ENCODE measurements at regions not wholly inside any gene's neighbourhood (a gene's known extent, or its start where the extent isn't known, plus 50 kb on each side); places are given as distances from the start of the nearest gene placed in this dataset.

DNA sequence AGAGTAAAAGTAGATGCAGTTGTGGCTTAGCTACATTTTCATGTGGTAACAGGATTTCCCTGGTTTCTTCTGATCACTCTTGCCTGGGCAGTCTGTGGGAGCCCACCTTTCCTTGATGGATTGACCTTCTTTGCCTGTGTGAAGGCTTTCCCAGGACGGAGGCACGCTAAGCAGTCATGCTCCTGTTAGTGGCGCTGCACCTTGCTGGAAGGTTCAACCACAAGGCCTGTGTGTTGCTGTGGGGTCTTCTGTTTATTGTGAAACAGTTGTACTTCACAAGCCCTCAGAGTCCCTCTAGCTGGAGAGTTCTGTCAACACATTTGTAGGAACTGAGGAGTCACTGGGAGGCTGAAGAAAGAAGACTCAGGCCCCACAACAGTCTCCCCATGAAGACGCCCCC, 402.0 kb downstream of the IRX1 start:
- H3K36me3 ChIP-seq (ENCODE audit: insufficient read depth): no peaks in the 10 kb centered on the region
- H3K9ac ChIP-seq: no peak overlapping the region
- H4K20me1 ChIP-seq (ENCODE audit: insufficient read depth): no peaks in the 10 kb centered on the region
- no peak overlapping the region for H3K4me3 ChIP-seq (IDR thresholded peaks at IDR 0.05; ENCODE audit: insufficient read depth, low read depth, low read length)
- no peak overlapping the region for H3K27ac ChIP-seq
- no peaks in the 10 kb centered on the region for H3K4me1 ChIP-seq (ENCODE audit: low read depth, poor library complexity, severe bottlenecking)
- no peak overlapping the region for H2AFZ ChIP-seq (ENCODE audit: low read depth)
- no peaks in the 10 kb centered on the region for H3K79me2 ChIP-seq (ENCODE audit: insufficient read depth, low read depth)
- H3K4me2 ChIP-seq: no peak overlapping the region
- TF ChIP-seq, protein P1, sequence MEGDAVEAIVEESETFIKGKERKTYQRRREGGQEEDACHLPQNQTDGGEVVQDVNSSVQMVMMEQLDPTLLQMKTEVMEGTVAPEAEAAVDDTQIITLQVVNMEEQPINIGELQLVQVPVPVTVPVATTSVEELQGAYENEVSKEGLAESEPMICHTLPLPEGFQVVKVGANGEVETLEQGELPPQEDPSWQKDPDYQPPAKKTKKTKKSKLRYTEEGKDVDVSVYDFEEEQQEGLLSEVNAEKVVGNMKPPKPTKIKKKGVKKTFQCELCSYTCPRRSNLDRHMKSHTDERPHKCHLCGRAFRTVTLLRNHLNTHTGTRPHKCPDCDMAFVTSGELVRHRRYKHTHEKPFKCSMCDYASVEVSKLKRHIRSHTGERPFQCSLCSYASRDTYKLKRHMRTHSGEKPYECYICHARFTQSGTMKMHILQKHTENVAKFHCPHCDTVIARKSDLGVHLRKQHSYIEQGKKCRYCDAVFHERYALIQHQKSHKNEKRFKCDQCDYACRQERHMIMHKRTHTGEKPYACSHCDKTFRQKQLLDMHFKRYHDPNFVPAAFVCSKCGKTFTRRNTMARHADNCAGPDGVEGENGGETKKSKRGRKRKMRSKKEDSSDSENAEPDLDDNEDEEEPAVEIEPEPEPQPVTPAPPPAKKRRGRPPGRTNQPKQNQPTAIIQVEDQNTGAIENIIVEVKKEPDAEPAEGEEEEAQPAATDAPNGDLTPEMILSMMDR (conservative IDR thresholded peaks at IDR 0.05; ENCODE audit: low read depth, low read length): no peak
- no peaks in the 10 kb centered on the region for H3K27me3 ChIP-seq (ENCODE audit: insufficient read depth, low read depth)

DNA sequence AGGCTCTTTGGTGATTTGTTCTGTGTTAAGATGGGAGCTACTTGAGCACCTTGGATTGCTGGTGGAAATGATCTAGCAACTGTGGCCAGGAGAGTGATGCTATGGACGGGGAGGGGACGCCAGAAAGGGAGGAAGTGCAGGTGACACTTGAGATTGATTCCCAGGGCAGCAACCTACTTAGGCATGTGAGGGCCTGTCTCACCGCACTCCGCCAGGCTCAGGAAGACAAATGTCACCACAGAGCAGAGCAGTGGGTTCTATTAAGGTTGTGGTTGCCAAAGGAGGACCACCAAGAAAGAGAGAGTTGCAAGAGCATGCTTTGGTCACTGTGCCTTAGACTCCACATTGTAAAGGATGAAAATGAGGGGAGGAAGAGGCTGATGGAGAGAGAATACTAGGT, 404.3 kb downstream of the IRX1 start:
- H2AFZ ChIP-seq (ENCODE audit: low read depth): no peak overlapping the region
- H3K79me2 ChIP-seq (ENCODE audit: insufficient read depth, low read depth): no peaks in the 10 kb centered on the region

DNA sequence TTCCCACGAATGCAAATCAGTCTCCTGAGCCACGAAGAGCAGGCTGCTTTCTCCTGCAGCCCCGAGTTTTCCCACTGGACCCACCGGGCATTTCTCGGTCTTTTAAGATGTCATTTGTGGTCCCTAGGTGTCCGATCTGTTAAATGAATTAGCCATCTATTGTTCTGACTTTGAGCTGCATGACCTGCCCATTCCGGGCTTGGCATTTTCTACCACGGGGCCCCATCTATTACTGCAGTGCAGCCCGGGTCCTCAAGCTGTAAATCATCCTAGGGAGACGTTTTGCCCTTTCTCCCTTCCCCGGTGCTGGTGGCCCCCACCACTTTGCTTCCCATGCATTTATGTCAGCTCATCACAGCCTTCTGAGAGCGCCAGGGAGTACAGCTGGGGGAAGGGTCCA, 405.4 kb downstream of the IRX1 start:
- Histone ChIP-seq H2AFZ (ENCODE audit: low read depth) (no peak overlapping the region), H3K4me2 (no peak overlapping the region), H3K36me3 (ENCODE audit: insufficient read depth) (no peaks in the 10 kb centered on the region), H3K27ac (no peak overlapping the region), H3K4me3 (IDR thresholded peaks at IDR 0.05; ENCODE audit: insufficient read depth, low read depth, low read length) (no peak overlapping the region), H3K4me1 (ENCODE audit: low read depth, poor library complexity, severe bottlenecking) (no peaks in the 10 kb centered on the region), H3K79me2 (ENCODE audit: insufficient read depth, low read depth) (no peaks in the 10 kb centered on the region), H4K20me1 (ENCODE audit: insufficient read depth) (no peaks in the 10 kb centered on the region), H3K9ac (no peak overlapping the region), H3K27me3 (ENCODE audit: insufficient read depth, low read depth) (no peaks in the 10 kb centered on the region)
- TF ChIP-seq, protein P1 (conservative IDR thresholded peaks at IDR 0.05; ENCODE audit: low read depth, low read length): no peak

More for the DNA sequence above, 404.3 kb downstream of the IRX1 start:
- Histone ChIP-seq H3K4me1 (ENCODE audit: low read depth, poor library complexity, severe bottlenecking) (no peaks in the 10 kb centered on the region), H3K27me3 (ENCODE audit: insufficient read depth, low read depth) (no peaks in the 10 kb centered on the region), H4K20me1 (ENCODE audit: insufficient read depth) (no peaks in the 10 kb centered on the region), H3K9ac (no peak overlapping the region), H3K4me2 (no peak overlapping the region), H3K27ac (no peak overlapping the region), H3K36me3 (ENCODE audit: insufficient read depth) (no peaks in the 10 kb centered on the region), H3K4me3 (IDR thresholded peaks at IDR 0.05; ENCODE audit: insufficient read depth, low read depth, low read length) (no peak overlapping the region)
- TF ChIP-seq, protein P1 (conservative IDR thresholded peaks at IDR 0.05; ENCODE audit: low read depth, low read length): no peak

DNA sequence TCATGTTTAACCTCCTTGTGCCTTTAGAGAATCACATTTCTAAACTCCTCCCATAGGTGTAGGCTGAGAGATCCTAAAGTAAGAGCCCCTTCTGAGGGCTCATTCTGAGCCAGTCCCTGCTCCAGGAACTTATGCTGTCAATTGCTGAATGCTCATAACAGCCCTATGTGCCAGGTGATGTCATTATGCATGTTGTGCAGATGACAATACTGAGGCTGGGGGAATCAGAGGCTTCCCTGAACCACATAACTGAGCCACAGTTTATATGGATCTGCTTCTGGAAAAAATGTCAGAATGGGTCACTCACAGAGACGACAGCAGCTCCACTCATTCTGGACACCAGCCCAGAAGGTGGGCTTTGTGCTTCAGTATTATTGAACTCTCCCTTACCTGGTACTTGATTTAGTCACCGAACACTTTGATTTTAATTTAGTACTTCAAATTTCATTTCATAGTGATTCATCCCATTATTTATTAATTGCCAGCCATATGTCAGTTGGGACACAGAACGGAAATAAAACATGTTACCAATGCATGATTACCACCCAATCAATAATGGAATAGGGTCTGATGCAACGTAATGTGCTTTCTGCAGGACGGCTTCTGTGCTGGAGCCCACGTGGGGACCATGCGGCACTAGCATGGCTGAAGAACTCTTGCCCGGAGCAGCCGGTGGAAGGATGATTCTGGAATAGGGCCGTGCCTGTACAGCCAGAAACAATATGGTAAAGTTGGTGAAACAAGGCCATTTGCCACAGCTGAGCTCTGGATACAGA, 406.3 kb downstream of the IRX1 start:
- Histone ChIP-seq H4K20me1 (ENCODE audit: insufficient read depth) (no peaks in the 10 kb centered on the region), H2AFZ (ENCODE audit: low read depth) (no peak overlapping the region), H3K27ac (no peak overlapping the region), H3K79me2 (ENCODE audit: insufficient read depth, low read depth) (no peaks in the 10 kb centered on the region), H3K4me2 (no peak overlapping the region), H3K4me1 (ENCODE audit: low read depth, poor library complexity, severe bottlenecking) (no peaks in the 10 kb centered on the region), H3K27me3 (ENCODE audit: insufficient read depth, low read depth) (no peaks in the 10 kb centered on the region), H3K4me3 (IDR thresholded peaks at IDR 0.05; ENCODE audit: insufficient read depth, low read depth, low read length) (no peak overlapping the region), H3K9ac (no peak overlapping the region), H3K36me3 (ENCODE audit: insufficient read depth) (no peaks in the 10 kb centered on the region)
- TF ChIP-seq, protein P1 (conservative IDR thresholded peaks at IDR 0.05; ENCODE audit: low read depth, low read length): no peak
